HFFc6 (cell line): ENCODE measurements at regions not wholly inside any gene's neighbourhood (a gene's known extent, or its start where the extent isn't known, plus 50 kb on each side); places are given as distances from the start of the nearest gene placed in this dataset.

ENCODE experiments used
- DNase-seq: peaks from one replicate; pipeline ENCODE4 v3.0.0-alpha.2; 2018
- H3K27ac Mint-ChIP-seq: 2 replicates; pipeline ENCODE4 v1.8.0; 2020; ENCODE audit warnings: mild to moderate bottlenecking, mixed read lengths
- H3K27me3 Mint-ChIP-seq: 2 replicates; pipeline ENCODE4 v1.8.0; 2021; ENCODE audit warnings: mild to moderate bottlenecking, moderate library complexity, mixed read lengths; ENCODE audit not compliant: insufficient read depth
- H3K36me3 Mint-ChIP-seq: 2 replicates; pipeline ENCODE4 v1.8.0; 2021; ENCODE audit warnings: low read depth, mixed read lengths
- H3K4me1 Mint-ChIP-seq: 2 replicates; pipeline ENCODE4 v1.8.0; 2020; ENCODE audit warnings: low read depth, mixed read lengths
- H3K4me3 Mint-ChIP-seq: 2 replicates; pipeline ENCODE4 v1.8.0; 2020; ENCODE audit warnings: mild to moderate bottlenecking, moderate library complexity, mixed read lengths
- H3K9me3 Mint-ChIP-seq: 2 replicates; pipeline ENCODE4 v1.8.0; 2020; ENCODE audit warnings: mild to moderate bottlenecking, mixed read lengths
- TF ChIP-seq, protein P1 (sequence below): fragments of 200-600 bp; sonication (generic); IDR thresholded peaks from 2 replicates; pipeline ENCODE4 v1.5.0; 2021; ENCODE audit warnings: antibody characterized with exemption, mild to moderate bottlenecking

DNA sequence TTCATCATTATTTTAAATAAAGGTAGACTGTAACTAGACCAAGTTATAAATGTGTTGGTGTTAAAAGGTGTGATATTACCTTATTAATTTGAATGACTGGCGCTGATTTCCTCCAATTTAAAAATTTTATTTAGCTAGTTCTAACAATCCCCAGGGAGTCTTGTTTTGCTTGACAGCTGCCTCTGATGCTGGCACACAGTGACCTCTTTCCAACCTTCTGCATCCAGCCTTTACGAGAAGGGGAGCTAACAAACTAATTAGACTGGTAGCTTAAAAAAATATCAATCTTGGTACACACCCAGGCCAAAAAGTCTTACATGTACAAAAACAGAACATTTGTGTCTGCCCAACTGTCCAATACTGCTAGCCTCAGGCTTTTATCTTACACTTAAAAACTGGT is 51.8 kb upstream of the ENPEP start:
- Mint-ChIP-seq H3K4me3 (no peak overlapping the region), H3K27me3 (peaks cover 1% of the 10 kb centered on the region), H3K4me1 (no peaks in the 10 kb centered on the region), H3K9me3 (no peaks in the 10 kb centered on the region; the same call in 1 of the 2 replicates), H3K27ac (no peak overlapping the region), H3K36me3 (no peaks in the 10 kb centered on the region)
- TF ChIP-seq, protein P1, sequence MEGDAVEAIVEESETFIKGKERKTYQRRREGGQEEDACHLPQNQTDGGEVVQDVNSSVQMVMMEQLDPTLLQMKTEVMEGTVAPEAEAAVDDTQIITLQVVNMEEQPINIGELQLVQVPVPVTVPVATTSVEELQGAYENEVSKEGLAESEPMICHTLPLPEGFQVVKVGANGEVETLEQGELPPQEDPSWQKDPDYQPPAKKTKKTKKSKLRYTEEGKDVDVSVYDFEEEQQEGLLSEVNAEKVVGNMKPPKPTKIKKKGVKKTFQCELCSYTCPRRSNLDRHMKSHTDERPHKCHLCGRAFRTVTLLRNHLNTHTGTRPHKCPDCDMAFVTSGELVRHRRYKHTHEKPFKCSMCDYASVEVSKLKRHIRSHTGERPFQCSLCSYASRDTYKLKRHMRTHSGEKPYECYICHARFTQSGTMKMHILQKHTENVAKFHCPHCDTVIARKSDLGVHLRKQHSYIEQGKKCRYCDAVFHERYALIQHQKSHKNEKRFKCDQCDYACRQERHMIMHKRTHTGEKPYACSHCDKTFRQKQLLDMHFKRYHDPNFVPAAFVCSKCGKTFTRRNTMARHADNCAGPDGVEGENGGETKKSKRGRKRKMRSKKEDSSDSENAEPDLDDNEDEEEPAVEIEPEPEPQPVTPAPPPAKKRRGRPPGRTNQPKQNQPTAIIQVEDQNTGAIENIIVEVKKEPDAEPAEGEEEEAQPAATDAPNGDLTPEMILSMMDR: no peak
- DNase-seq: no peak

DNA sequence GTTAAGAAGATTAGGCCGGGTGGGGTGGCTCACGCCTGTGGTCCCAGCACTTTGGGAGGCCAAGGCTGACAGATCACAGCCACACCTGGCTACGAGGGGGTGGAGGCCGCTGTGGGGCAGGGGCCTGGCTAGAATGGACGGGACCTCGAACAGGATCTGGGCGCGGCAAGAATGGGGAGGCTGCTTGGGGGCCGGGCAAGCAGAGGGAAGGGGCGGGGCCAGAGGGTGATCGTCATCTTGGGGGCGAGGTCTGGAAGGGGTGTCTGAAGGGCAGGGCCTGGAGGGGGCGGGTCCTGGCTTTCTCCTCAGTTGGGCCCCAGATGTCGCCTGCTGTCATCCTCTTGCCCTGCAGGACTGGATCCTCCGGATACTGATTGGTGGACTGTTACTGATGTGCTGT is 57.3 kb upstream of the ENPEP start:
- no peak for DNase-seq
- peaks cover 11% of the 10 kb centered on the region; the same call in 1 of the 2 replicates for H3K36me3 Mint-ChIP-seq
- no peaks in the 10 kb centered on the region for H3K4me1 Mint-ChIP-seq
- TF ChIP-seq, protein P1: no peak
- no peak overlapping the region for H3K27ac Mint-ChIP-seq
- peaks cover 2% of the 10 kb centered on the region for H3K27me3 Mint-ChIP-seq
- peaks cover 13% of the 10 kb centered on the region; the same call in 1 of the 2 replicates for H3K9me3 Mint-ChIP-seq
- no peak overlapping the region for H3K4me3 Mint-ChIP-seq

DNA sequence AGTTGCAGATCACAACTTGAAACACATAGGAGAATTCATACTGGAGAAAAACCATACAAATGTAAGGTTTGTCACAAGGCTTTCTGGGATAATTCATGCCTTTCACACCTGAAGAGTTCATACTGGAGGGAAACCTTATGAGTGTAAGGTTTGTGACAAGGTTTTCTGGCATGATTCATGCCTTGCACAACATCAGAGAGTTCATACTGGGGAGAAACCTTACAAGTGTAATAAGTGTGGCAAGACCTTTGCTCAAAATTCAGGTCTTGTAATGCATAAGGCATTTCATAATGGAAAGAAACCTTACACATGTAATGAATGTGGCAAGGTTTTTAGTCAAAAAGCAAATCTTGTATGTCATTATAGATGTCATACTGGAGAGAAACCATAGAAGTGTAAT is 58.8 kb upstream of the ENPEP start:
- TF ChIP-seq, protein P1: no peak
- Mint-ChIP-seq H3K9me3 (peaks cover 13% of the 10 kb centered on the region; the same call in 1 of the 2 replicates), H3K4me1 (no peaks in the 10 kb centered on the region), H3K36me3 (peaks cover 11% of the 10 kb centered on the region; the same call in 1 of the 2 replicates), H3K27ac (no peak overlapping the region), H3K27me3 (peaks cover 5% of the 10 kb centered on the region), H3K4me3 (no peak overlapping the region)
- no peak for DNase-seq

DNA sequence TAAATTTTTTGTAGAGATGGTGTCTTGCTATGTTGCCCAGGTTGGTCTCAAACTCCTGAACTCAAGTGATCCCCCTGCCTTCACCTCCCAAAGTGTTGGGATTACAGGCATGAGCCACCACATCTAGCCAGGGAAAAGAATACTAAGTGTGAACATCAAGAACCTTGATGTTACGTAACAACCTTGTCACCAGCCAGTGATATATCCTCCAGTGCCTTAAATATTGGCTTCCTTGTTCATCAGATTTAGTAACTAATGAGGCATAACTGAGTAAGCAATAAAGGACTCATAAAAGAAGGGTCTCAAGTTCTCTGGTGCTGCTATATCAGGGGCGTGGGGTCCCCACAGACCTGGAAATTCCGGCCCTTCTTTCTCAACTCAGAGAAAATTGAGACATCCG is 60.5 kb upstream of the ENPEP start:
- no peak overlapping the region for H3K27ac Mint-ChIP-seq
- no peak for DNase-seq
- H3K27me3 Mint-ChIP-seq: peaks cover 5% of the 10 kb centered on the region
- peaks cover 11% of the 10 kb centered on the region; the same call in 1 of the 2 replicates for H3K36me3 Mint-ChIP-seq
- no peak overlapping the region for H3K4me3 Mint-ChIP-seq
- H3K9me3 Mint-ChIP-seq: peaks cover 17% of the 10 kb centered on the region; the same call in 1 of the 2 replicates
- no peaks in the 10 kb centered on the region for H3K4me1 Mint-ChIP-seq
- TF ChIP-seq, protein P1: no peak

DNA sequence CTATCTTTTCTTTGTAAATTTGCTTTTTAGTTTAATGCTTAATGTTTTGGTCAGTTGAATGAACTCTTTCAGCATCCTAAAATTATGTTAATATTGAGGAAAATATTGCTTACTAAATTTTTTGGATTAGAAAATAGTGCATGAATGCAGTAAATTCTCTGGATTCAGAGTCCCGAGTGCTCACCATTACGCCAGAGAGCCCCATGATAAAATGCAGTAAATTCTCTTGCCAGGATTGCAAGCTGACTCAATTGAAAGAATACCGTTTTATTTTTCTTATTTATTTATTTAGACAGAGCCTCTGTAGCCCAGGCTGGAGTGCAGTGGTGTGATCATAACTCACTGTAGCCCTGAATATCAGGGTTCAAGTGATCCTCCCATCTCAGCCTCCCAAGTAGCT is 60.9 kb upstream of the ENPEP start:
- no peaks in the 10 kb centered on the region for H3K4me1 Mint-ChIP-seq
- H3K9me3 Mint-ChIP-seq: peaks cover 17% of the 10 kb centered on the region; the same call in 1 of the 2 replicates
- H3K27ac Mint-ChIP-seq: no peak overlapping the region

More for the DNA sequence above, 60.9 kb upstream of the ENPEP start:
- Mint-ChIP-seq H3K27me3 (peaks cover 5% of the 10 kb centered on the region), H3K36me3 (peaks cover 11% of the 10 kb centered on the region; the same call in 1 of the 2 replicates), H3K4me3 (no peak overlapping the region)
- DNase-seq: no peak
- TF ChIP-seq, protein P1: no peak
